ENCODE measurements at regions not wholly inside any gene's neighbourhood (a gene's known extent, or its start where the extent isn't known, plus 50 kb on each side); places are given as distances from the start of the nearest gene placed in this dataset.

DNA sequence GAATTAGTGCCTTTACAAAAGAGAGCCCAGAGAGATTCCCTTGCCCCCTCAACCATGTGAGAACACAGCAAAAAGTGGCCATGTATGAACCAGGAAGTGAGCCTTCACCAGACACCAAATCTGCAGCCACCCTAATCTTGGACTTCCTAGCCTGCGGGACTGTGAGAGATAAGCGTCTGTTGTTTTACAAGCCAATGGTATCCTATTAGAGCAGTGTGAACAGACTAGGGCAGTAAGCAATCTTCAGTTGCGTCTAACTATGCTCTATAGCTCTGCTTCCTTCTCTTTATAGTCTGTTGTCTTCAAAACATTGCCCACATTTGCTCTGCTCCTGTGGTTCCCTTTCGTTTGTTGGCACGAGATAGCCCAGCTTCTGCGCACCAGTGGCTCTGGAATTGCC is 109.5 kb upstream of the FNDC3A start:
- no peak for DNase-seq (ENCODE audit: extremely low spot score)
- no peak for TF ChIP-seq SP1 (IDR thresholded peaks at IDR 0.05)
- no peak for TF ChIP-seq BHLHE40 (IDR thresholded peaks at IDR 0.05; ENCODE audit: borderline replicate concordance)
- TF ChIP-seq L3MBTL2 (conservative IDR thresholded peaks at IDR 0.05) = no peak
- no peak for TF ChIP-seq TARDBP (IDR thresholded peaks at IDR 0.05)
- no peak for TF ChIP-seq NFRKB (IDR thresholded peaks at IDR 0.05)
- no peak for TF ChIP-seq FOXA1 (IDR thresholded peaks at IDR 0.05)
- POLR2A ChIA-PET = no interaction called here

DNA sequence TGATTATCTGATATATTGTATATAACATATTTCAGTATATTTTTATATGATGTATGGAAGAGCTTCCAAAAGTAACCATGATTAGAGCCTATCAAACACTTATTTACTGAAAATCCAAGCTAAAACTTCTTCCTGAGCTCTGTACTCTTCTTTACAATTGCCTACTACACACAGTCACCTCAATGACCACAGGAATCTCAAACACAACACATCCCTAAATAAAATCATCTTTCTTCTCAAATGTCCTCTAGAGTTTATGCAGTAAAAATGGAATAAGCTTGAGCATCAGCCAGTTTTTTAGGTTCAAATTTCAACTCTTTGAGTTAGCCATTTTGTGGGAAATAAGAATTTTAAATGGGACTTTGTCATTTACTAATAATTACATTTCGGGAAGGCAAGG is 102.6 kb upstream of the FNDC3A start:
- ChIA-PET CTCF (interaction anchor here (0.7 kb wide), 1 partner anchor 14 kb away, joined by 3 read pairs; no protein-coding TSS in a partner anchor), POLR2A (no interaction called here)
- DNase-seq (ENCODE audit: extremely low spot score) = no peak
- no peak for TF ChIP-seq ELF4 (IDR thresholded peaks at IDR 0.05)
- no peak for TF ChIP-seq SUZ12 (IDR thresholded peaks at IDR 0.05)
- no peak for TF ChIP-seq HDGF (IDR thresholded peaks at IDR 0.05; ENCODE audit: borderline replicate concordance)
- TF ChIP-seq FOXM1 (IDR thresholded peaks at IDR 0.05; ENCODE audit: borderline replicate concordance) = no peak
- no peak for TF ChIP-seq TARDBP (IDR thresholded peaks at IDR 0.05)
- TF ChIP-seq SP1 (IDR thresholded peaks at IDR 0.05) = no peak
- TF ChIP-seq BHLHE40 (IDR thresholded peaks at IDR 0.05; ENCODE audit: borderline replicate concordance) = no peak
- no peak for TF ChIP-seq ZNF384 (IDR thresholded peaks at IDR 0.05)
- TF ChIP-seq FOXA1 (IDR thresholded peaks at IDR 0.05) = no peak
- no peak for TF ChIP-seq L3MBTL2 (conservative IDR thresholded peaks at IDR 0.05)
- TF ChIP-seq, protein P1, sequence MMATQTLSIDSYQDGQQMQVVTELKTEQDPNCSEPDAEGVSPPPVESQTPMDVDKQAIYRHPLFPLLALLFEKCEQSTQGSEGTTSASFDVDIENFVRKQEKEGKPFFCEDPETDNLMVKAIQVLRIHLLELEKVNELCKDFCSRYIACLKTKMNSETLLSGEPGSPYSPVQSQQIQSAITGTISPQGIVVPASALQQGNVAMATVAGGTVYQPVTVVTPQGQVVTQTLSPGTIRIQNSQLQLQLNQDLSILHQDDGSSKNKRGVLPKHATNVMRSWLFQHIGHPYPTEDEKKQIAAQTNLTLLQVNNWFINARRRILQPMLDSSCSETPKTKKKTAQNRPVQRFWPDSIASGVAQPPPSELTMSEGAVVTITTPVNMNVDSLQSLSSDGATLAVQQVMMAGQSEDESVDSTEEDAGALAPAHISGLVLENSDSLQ (IDR thresholded peaks at IDR 0.05) = no peak
- TF ChIP-seq LEF1 (IDR thresholded peaks at IDR 0.05; ENCODE audit: borderline replicate concordance) = no peak
- no peak for TF ChIP-seq ARNT (IDR thresholded peaks at IDR 0.05)
- TF ChIP-seq FOXK2 (IDR thresholded peaks at IDR 0.05) = no peak

More for the DNA sequence above, 109.5 kb upstream of the FNDC3A start:
- CTCF ChIA-PET = no interaction called here

- POLR2A ChIA-PET = no interaction called here
- CTCF ChIA-PET = interaction anchor here (0.7 kb wide), 1 partner anchor 15 kb away, joined by 3 read pairs; no protein-coding TSS in a partner anchor
- DNase-seq (ENCODE audit: extremely low spot score) = no peak
- TF ChIP-seq FOXA1 (IDR thresholded peaks at IDR 0.05) = no peak
- no peak for TF ChIP-seq SUZ12 (IDR thresholded peaks at IDR 0.05)
- no peak for TF ChIP-seq LEF1 (IDR thresholded peaks at IDR 0.05; ENCODE audit: borderline replicate concordance)
- TF ChIP-seq ZNF384 (IDR thresholded peaks at IDR 0.05) = no peak
- no peak for TF ChIP-seq FOXM1 (IDR thresholded peaks at IDR 0.05; ENCODE audit: borderline replicate concordance)
- TF ChIP-seq, protein P1 (IDR thresholded peaks at IDR 0.05) = no peak
- no peak for TF ChIP-seq L3MBTL2 (conservative IDR thresholded peaks at IDR 0.05)
Measured at GRCh38 chr13:48873587-48873986, 102.1 kb upstream of the FNDC3A start.

- ChIA-PET CTCF (interaction anchor here (0.6 kb wide), 1 partner anchor 28 kb away, joined by 3 read pairs; no protein-coding TSS in a partner anchor), POLR2A (no interaction called here)
- no peak for DNase-seq (ENCODE audit: extremely low spot score)
- TF ChIP-seq ZNF384 (IDR thresholded peaks at IDR 0.05) (no peak), HDGF (IDR thresholded peaks at IDR 0.05; ENCODE audit: borderline replicate concordance) (no peak), LEF1 (IDR thresholded peaks at IDR 0.05; ENCODE audit: borderline replicate concordance) (no peak), NFRKB (IDR thresholded peaks at IDR 0.05) (no peak)
Measured at GRCh38 chr13:48874165-48874564, 101.5 kb upstream of the FNDC3A start.

DNA sequence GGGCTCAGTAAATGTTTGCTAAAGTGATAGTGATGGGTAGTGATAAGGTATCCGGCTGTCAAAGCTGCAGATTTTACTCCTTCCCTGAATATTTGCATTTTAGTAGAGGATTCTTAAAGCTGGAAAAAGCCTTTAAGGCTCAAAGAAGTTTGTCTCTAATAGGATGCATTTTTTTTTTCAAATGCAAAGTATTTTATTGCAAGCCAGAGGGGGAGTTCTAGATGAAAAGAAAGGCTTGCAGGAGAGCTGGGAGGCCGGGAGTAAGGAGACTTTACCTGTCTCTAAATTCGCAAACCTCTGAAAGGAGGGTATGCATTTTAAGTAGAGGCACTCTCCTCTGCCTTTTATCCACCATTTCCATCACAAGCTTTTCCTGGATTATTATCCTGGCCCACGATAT is 100.7 kb upstream of the FNDC3A start:
- ChIA-PET CTCF (no interaction called here), POLR2A (no interaction called here)
- TF ChIP-seq CTBP1 (IDR thresholded peaks at IDR 0.05; ENCODE audit: borderline replicate concordance) (no peak), HDGF (IDR thresholded peaks at IDR 0.05; ENCODE audit: borderline replicate concordance) (no peak), FOXM1 (IDR thresholded peaks at IDR 0.05; ENCODE audit: borderline replicate concordance) (no peak), ARNT (IDR thresholded peaks at IDR 0.05) (no peak), FOXA1 (IDR thresholded peaks at IDR 0.05) (no peak), L3MBTL2 (conservative IDR thresholded peaks at IDR 0.05) (no peak), NFRKB (IDR thresholded peaks at IDR 0.05) (no peak)
- TF ChIP-seq, protein P1 (IDR thresholded peaks at IDR 0.05) = no peak
- DNase-seq (ENCODE audit: extremely low spot score) = no peak

GRCh38 chr13:48876289-48876688 is 99.4 kb upstream of the FNDC3A start:
- POLR2A ChIA-PET = no interaction called here
- TF ChIP-seq HDGF (IDR thresholded peaks at IDR 0.05; ENCODE audit: borderline replicate concordance) (no peak), SP1 (IDR thresholded peaks at IDR 0.05) (no peak), TARDBP (IDR thresholded peaks at IDR 0.05) (no peak)
- no peak for DNase-seq (ENCODE audit: extremely low spot score)
- CTCF ChIA-PET = no interaction called here

DNA sequence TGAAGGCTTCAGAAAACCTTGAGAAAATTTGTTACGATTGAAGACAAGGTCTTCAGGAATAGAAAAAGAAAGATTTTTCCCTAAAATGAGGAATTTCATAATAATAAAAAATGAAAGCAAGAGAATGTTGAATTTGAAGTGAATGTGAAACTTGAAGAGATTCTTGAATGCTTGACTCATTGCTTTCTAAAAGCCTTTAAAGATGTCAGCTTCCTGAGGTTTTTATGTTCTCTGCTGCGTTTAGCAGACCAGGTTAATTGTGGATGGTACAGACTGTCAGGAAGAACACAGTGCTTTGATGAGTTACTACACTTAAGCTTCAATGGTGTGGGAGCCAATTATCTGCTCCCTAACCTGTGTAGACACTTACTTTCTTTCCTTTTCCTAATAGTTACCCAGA is 96.3 kb upstream of the FNDC3A start:
- TF ChIP-seq L3MBTL2 (conservative IDR thresholded peaks at IDR 0.05) = no peak
- no peak for TF ChIP-seq TARDBP (IDR thresholded peaks at IDR 0.05)
- no peak for TF ChIP-seq ELF4 (IDR thresholded peaks at IDR 0.05)
- TF ChIP-seq ARNT (IDR thresholded peaks at IDR 0.05) = no peak
- TF ChIP-seq LEF1 (IDR thresholded peaks at IDR 0.05; ENCODE audit: borderline replicate concordance) = no peak
- POLR2A ChIA-PET = no interaction called here
- no peak for DNase-seq (ENCODE audit: extremely low spot score)
- CTCF ChIA-PET = no interaction called here

Data from HEK293T (cell line).